HG02973 (cell line): ENCODE measurements at regions not wholly inside any gene's neighbourhood (a gene's known extent, or its start where the extent isn't known, plus 50 kb on each side); places are given as distances from the start of the nearest gene placed in this dataset.
"Not testable (repeated sequence)": the region's sequence is repeated elsewhere in the genome, so short reads cannot be mapped to it uniquely, and the experiment has no call there.

ENCODE experiments used
- ATAC-seq: cut with Tn5 transposase; IDR thresholded peaks from one replicate; pipeline ENCODE4 v1.9.1; 2021; ENCODE audit warnings: moderate library complexity; ENCODE audit not compliant: unreplicated experiment

DNA sequence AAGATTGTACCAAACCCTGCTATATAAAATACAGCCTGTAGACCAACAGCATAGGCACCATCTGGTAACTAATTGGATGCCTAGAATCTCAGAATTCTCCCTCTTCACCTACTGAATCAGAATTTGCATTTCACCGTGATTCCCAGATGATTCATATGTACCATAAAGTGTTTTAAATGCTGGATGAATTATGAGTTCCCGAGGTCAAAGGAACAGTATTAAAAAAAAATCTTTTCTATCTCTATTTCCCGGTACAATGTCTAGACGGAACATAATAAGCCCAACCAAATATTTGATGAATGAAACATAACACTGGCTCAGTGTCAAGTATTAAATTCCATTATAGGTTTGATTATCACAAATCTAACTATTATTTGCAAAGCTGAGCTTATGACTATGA lies 280.0 kb downstream of the ANKRD50 start:
- ATAC-seq, result no peak

DNA sequence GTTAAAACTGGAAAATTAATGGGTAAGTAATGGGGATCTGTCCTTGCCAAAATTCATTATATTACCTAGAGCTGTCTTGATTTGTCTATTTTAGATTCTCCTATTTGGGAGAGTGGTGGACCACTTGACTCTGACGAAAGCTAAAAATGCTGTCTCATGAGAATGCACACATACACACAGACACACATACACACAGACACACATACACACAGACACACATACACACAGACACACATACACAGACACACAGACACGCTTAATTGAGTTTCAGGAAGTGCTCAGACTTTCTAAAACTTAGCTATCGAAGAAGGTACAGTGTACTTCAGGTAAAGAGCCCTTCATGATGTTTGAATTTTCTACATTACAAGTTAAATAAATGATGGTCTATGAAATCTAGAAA lies 279.5 kb downstream of the ANKRD50 start:
- ATAC-seq, result no peak

DNA sequence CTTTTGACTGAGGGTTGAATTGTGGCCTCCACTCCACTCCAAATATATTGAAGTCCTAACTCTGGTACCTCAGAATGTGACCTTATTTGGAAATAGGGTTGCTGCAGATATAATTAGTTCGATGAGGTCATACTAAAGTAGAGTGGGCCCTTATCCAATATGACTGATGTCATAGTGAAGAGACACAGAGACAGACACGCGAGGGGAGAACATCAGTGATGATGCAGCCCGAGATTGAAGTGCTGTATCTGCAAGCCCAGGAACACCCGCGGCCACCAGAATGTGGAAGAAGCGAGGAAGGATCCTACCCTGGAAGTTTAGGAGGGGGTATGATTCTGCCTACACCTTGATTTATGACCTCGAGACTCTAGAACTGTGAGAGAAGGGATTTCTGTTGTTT lies 279.0 kb downstream of the ANKRD50 start:
- ATAC-seq, result no peak

DNA sequence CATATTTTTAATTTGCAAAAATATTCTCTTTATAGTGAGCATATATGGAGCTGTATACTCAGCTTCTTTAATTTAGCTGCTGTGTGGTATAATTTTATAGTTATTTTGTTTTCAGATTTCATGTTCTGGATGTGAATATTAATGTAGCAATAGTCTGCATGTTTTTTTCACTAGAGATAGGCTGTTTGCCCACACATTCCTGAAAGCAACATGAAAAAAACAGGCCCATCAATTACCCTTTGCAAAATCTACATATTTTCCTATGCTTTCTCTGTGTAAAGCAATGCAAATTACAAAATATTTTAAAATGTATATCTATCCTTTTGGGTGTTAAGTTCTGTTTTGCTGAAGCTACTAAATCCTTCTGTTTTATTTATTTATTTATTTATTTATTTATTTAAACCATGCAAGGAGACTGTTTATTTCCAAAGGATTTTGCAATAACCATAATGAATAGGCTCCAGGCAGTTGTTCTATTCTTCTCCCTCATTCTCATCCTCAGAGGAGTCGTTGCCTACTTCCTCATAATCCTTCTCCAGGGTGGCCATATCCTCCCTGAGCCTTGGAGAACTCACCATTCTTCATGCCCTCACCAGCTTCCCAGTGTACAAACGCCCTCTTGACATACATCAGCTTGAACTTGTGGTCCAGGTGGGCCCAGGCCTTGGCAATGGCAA lies 277.1 kb downstream of the ANKRD50 start:
- no peak for ATAC-seq

DNA sequence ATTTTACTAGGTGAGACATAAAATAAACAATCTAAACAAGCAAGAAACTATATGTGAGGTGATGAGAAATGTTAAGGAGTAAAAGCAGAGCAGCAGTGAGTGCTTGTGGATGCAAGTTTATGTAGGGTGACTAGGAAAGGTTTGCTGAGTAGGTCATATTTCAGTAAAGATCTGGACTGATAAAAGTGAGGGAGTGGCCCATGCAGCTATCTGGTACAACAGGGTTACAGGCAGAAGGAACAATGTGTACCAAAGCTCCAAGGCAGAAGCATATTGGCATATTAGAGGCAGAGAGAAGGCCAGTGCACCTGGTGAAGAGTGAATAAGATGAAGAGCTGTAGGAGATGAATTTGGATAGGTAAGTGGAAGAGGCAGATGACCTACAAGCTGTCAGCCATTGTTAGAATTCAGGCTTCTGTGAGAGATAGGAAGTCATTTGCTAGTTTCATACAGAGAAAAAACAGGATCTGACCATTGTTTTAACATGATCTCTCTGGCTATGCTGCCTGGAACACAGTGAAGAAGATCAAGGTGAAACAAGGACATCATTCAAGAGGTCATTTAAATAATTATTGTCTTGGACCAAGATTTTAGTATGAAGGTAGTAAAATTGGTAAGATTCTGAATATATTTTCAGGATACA lies 274.6 kb downstream of the ANKRD50 start:
- ATAC-seq, result no peak

DNA sequence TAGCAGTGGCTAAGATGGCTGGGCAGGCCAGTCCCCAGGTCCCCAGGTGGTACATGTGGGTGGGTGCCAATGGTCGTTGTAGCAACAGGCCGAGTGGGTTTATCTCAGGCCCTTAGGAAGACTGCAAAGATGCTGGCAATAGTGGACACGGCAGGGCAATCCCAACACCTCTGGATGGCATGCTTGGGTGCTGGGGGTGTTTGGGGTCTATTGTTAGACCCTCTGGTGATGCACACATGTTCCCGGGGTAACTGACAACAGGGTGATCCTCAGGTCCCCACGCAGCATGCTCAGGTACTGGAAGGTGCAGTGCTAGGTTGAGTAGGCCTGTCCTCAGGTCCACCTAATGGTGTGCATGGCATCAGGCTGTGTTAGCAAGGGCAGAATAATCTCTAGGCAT lies 267.5 kb downstream of the ANKRD50 start:
- no peak for ATAC-seq

DNA sequence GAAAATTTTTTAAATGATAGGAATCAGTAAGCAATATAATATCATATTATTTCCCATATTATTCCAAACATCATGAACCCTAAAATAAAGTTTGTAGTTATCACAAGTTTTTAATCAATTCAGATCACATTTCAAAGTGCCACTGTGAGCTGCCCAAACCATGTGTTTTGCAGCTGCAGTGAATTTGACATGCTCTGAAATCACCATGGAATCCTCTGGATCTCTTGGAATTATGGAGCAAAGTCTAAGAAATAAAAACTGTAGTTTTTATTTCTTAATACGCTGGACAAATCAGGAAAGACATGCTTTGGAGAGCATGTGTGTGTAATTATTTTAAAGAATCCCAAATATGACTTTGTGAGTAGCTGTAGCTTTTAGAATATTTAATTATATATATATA lies 262.7 kb downstream of the ANKRD50 start:
- ATAC-seq, result no peak

DNA sequence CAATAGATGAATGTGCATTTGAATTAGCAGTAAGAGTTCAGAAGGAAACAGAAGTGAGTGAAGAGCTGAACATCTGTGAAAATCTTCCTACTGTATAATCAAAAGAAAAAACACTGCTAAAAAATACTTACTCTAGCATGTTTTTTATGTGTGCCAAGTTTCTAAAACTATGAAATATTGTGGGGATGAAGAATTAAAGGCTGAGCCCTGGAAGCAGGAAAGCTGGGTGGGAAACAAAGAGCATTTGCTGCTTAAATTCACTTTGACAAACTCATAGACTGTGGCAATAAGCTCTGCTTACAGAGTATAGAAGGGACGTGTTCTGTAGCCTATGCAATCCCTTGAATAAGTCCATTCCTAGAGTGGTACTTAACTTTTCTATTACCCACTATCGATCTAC lies 261.7 kb downstream of the ANKRD50 start:
- ATAC-seq, result no peak

DNA sequence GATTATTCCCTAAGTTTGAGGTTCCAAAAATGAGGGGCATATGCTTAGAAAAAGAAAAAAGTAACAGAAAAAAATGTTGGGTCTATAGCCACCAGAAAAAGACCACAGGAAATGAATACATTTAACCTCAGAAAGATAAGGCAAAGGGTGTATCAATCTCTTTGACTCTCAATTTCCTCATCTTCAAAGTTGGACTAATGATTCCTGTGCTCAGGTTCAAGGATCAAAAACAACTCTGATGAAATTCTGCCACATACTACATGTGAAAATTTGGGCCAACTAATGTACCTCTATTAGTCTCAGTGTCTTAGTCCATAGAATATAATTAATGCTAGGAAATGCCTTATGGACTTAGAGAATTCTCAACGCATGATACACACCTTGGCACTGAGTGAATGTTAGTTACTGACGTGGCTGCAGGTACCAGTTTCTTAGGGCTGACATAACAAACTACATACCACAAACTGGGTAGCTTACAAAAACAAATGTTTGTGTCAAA lies 257.7 kb downstream of the ANKRD50 start:
- ATAC-seq, result no peak

DNA sequence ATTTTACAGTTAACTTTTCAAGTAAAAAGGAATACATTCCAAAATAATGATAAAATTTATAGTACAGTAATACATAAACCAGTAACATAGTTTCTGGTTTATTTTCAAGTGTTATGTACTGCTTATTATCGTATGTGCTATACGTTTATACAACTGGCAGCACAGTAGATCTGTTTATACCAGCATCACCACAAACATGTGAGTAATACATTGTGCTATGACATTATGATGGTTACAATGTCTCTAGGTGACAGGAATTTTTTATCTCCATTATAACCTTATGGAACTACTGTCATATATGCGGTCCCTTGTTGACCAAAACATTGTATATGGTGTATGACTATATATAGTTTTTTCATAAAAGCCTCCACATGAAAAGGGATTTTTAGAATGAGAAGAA lies 256.9 kb downstream of the ANKRD50 start:
- ATAC-seq, result no peak

DNA sequence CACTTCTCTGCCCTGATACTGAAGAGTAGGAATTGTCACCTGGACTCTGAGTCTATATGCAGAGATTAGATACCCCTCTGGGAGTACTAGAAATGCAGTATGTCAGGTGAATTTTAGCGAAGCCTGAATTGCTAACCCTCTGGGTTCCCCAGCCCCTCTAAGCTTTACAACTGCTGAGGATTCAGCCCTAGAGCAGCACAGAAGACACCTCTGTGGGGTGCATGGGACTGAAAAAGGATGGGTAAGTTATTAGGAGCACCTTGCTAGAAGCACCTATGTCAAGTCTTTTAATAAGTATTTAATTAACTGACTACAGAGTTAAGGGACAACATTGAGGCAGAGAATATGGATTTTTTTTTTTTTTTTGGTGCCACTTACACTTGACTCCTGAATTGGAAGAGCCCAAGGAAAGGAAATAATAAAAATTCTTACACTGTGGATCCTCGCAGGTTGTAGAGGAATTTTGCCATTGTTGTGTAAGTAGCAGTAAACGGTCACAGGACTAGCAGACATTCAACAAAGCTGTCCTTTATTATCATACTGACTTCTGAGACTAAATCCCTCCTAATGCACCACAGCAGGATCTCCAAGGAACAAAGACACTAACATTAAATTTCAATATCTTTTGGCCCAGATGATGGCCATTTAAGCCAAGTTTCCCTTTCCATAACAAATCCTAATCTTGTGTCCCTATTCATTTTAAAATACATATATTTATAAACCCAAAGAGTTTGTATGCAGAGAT lies 253.2 kb downstream of the ANKRD50 start:
- ATAC-seq, result no peak

DNA sequence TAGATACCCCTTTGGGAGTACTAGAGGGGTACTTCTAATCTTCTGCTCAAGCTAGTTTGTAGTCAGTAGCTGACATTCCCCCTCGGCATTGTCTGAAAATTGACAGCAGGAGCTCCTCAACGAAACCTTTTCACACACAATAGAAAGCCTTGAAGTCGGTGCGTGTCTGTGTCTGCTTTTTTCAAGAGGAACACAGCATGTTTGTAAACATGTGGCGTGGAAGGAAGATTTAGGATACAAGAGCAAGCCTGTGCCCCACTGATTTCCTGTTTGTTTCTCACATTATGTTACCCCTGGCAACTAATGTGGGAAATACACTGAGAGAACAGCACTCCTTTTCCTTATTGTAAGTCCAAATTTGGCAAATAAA lies 252.6 kb downstream of the ANKRD50 start:
- ATAC-seq, result no peak

DNA sequence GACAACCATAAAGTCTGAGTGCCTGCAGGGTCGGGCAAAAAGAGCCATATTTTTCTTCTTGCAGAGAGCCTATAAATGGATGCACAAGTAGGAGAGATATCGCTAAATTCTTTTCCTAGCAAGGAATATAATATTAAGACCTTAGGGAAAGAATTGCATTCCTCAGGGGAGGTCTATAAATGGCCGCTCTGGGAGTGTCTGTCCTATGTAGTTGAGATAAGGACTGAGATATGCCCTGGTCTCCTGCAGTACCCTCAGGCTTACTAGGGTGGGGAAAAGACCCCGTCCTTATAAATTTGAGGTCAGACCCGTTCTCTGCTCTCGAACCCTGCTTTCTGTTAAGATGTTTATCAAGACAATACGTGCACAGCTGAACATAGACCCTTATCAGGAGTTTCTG lies 250.9 kb downstream of the ANKRD50 start:
- not testable (repeated sequence) for ATAC-seq

DNA sequence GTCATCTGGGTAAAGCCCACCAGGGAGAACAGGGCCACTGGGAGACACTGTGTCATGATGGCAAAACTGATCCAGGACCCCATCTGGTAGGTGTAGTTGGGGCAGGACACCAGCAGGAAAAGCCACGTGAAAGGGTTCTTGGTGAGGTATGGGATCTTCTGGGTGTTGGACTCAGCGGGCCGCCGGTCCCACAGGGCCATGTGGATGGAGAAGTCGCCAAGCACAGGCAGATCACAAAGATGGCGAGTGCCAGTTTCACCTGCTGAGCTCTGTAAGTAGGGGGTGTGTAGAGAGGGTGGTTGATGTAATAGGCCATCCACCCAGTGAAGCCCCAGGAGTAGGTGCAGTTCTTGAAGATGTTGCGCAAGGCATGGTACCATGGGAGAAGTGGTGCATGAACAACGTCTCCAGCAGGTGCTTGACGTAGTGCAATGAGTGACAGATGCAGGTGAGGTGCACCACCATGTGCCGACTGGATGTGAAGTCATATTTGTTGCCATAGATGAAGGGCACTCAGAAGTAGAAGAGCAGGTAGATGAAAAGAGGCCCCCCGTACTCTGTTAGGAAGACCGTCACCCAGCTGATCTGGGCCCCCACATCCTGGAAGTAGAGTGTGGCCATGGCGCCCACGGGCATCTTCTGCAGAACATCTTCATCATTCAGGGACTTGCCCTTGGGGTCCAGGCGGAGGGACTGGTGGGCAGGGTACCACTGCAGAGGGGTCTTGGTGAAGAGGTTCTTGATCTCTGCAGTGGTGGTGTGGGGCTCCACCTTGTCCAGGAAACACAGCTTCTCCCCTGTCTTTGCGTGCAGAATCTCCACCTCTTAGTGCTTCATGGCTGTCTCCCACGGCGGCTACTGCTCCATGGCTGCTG lies 249.3 kb downstream of the ANKRD50 start:
- no peak for ATAC-seq

DNA sequence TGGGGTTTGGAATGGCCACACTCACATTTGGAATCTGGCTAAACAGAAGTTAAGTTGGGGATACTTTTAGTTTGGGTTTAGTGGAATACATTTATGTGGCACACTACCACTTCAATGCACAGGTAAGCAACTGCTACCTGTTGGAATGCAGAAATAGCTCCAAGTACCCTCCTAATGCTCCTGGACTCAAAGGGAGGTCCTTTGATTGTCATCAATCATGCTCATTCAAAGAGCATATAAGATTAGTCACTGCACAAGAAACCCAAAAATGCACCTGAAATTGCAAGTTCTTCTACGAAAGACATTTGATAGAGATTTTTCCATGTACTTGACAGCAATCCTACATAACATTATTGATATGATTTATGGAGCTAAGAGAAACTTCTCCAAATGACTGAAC lies 247.7 kb downstream of the ANKRD50 start:
- no peak for ATAC-seq

DNA sequence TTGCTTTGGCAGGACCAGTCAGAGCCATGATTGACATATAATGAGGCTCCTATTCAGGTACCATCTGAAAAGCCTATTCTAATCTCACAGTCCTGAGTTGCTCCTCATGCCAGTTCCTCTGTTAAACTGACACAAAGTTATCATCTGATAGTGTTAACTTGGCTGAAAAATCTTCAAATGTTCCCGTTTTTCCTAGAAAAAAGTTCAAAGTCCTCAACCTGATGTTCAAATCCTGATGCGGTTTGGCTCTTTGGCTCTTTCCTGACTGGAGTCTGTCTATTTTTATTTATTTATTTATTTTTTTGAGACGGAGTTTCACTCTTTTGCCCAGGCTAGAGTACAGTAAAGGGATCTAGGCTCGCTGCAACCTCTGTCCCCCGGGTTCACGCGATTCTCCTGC lies 244.2 kb downstream of the ANKRD50 start:
- ATAC-seq, result no peak

DNA sequence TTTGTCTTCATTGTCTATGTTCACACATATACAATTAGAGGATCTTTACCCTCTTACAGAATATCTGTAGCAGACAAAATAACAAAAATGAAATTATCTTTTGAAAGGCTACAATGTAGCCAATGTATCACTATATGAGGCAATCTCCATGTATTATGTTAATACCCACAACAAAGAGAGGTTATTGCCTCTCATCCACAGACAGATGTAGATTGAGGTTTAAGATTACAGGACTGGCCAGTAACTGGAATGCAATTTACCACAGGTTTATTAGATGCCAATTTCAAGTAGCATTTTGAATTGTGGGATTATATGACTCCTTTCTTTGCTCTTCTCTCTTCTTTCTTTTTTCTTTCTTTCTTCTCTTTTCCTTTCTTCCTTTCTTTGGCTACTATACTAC lies 242.6 kb downstream of the ANKRD50 start:
- ATAC-seq, result no peak

DNA sequence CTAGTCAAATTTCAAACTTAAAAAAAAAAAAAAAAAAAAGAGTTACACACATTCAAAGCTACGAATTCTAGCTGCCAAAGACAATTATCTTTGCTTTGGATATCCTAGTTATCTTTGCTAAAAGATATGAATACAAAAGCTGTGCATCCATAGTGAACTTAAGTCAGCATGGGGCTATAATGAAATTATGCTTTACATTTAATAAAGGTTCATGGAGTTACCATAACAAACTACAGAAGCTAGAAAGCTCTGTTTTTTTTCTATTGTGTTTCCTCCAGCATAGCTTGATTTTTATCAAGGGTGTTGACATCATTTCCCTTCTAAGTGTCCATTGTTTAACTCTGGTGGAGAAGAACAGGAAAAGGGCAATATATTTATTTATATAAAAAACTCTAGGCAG lies 234.1 kb downstream of the ANKRD50 start:
- ATAC-seq, result no peak

DNA sequence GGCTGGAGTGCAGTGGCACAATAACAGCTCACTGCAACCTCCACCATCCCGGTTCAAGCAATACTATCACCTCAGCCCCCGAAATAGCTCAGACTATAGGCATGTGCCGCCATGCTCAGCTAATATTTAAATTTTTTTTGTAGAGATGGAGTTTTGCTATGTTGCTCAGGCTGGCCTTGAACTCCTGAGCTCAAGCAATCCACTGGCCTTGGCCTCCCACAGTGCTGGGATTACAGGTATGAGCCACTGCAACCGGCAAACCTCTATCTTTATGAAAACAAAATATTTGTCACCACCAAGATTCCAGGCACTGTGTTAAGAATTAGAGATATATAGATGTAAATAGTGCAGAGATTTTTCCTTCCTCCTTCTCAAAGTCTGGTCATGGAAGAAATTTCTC lies 232.5 kb downstream of the ANKRD50 start:
- no peak for ATAC-seq

DNA sequence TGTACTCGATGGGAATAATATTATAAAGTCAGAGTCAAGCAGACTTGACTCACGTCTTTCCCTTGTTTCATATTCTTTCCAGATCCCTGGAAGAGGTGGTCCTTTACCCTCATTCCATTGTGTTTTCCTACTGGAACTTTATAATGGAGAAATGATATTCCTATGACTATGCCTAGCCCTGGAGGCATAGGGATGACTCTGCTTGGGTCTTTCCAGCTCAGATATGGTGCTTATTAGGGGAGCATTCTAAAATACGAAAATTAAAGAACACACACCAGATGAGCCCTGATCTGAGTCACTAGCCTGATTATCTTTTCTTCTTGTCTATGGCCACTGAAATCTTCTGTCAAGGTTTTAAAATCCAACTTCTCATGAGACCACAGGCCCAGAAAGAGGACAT lies 231.4 kb downstream of the ANKRD50 start:
- no peak for ATAC-seq
